ENCODE measurements at regions not wholly inside any gene's neighbourhood (a gene's known extent, or its start where the extent isn't known, plus 50 kb on each side); places are given as distances from the start of the nearest gene placed in this dataset.

GRCh38 chr2:57740891-57741290 lies 305.7 kb upstream of the VRK2 start:
- no peak for DNase-seq (ENCODE audit: unreplicated experiment)
- POLR2A ChIA-PET = no interaction called here
- peaks cover 6% of the 10 kb centered on the region for H3K4me1 Mint-ChIP-seq (ENCODE audit: insufficient read depth, unreplicated experiment)

GRCh38 chr2:57753636-57754035 lies 293.0 kb upstream of the VRK2 start:
- TF ChIP-seq CTCF (IDR thresholded peaks at IDR 0.05; ENCODE audit: unreplicated experiment) = no peak
- Mint-ChIP-seq H3K4me3 (ENCODE audit: unreplicated experiment) (no peak overlapping the region), H3K4me1 (ENCODE audit: insufficient read depth, unreplicated experiment) (peaks cover 5% of the 10 kb centered on the region), H3K27me3 (ENCODE audit: insufficient read depth, unreplicated experiment) (no peaks in the 10 kb centered on the region), H3K27ac (ENCODE audit: low read depth, unreplicated experiment) (no peak overlapping the region), H3K36me3 (ENCODE audit: insufficient read depth, unreplicated experiment) (no peaks in the 10 kb centered on the region), H3K9me3 (ENCODE audit: unreplicated experiment) (no peaks in the 10 kb centered on the region)
- BruUV-seq (replicated peaks) = no TSS peak
- ChIA-PET POLR2A (no interaction called here), CTCF (interaction anchor here (0.7 kb wide), 1 partner anchor 172 kb away, joined by 3 read pairs; no protein-coding TSS in a partner anchor)
- DNase-seq (ENCODE audit: unreplicated experiment) = no peak
- intact Hi-C loops (cut with micrococcal nuclease) = no loop called here

More at GRCh38 chr2:57740891-57741290, 305.7 kb upstream of the VRK2 start:
- intact Hi-C loops (cut with micrococcal nuclease) = no loop called here
- Mint-ChIP-seq H3K9me3 (ENCODE audit: unreplicated experiment) (no peaks in the 10 kb centered on the region), H3K27me3 (ENCODE audit: insufficient read depth, unreplicated experiment) (no peaks in the 10 kb centered on the region), H3K4me3 (ENCODE audit: unreplicated experiment) (no peak overlapping the region), H3K27ac (ENCODE audit: low read depth, unreplicated experiment) (no peak overlapping the region), H3K36me3 (ENCODE audit: insufficient read depth, unreplicated experiment) (no peaks in the 10 kb centered on the region)
- CTCF ChIA-PET = no interaction called here
- no TSS peak for BruUV-seq (replicated peaks)
- no peak for TF ChIP-seq CTCF (IDR thresholded peaks at IDR 0.05; ENCODE audit: unreplicated experiment)

DNA sequence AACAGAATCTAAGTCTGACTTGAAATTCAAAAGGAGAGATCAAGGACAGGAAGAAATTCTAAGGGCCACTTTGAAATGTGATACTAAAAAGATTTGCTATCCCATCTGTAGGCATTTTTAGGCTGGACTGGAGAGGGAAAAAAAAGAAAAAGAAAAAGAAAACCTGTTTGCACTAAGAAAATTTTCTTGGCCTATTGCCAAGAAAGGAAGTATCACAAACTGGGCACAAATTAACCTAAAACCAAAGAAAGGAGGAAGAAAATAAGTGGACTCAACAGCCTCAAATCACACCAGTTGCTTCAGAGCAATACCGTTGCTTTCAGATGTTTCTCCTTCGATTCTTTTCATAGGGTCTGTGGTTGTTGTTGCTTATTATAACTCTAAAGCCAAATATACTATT lies 287.9 kb upstream of the VRK2 start:
- CTCF ChIA-PET = interaction anchor here (0.5 to 3.4 kb wide), 13 partner anchors 11 to 1765 kb away, joined by 3 to 16 read pairs (median 3); no protein-coding TSS in a partner anchor
- no peaks in the 10 kb centered on the region for H3K27me3 Mint-ChIP-seq (ENCODE audit: insufficient read depth, unreplicated experiment)

DNA sequence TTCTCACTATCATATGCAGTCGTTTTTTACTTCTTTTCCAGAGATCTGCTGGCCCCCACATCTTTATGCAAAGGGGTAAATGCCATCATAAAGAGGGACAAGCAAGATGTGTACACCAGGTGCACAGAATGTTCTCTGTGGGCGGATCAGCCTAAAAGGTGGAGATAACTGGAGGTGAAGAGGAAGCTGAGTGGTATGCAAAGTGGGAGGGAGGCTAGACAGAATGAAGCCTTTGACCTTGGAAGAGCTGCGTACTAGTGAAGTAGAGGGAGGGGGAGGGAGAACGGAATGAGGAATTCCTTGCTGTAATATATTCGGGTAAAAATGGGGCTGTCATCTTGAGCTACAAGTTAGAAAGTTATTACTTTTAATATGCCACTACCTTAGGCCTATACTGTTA lies 287.5 kb upstream of the VRK2 start:
- no TSS peak for BruUV-seq (replicated peaks)
- Mint-ChIP-seq H3K27me3 (ENCODE audit: insufficient read depth, unreplicated experiment) (no peaks in the 10 kb centered on the region), H3K36me3 (ENCODE audit: insufficient read depth, unreplicated experiment) (no peaks in the 10 kb centered on the region), H3K27ac (ENCODE audit: low read depth, unreplicated experiment) (no peak overlapping the region), H3K4me3 (ENCODE audit: unreplicated experiment) (peak overlapping the region; percentile 57), H3K9me3 (ENCODE audit: unreplicated experiment) (no peaks in the 10 kb centered on the region), H3K4me1 (ENCODE audit: insufficient read depth, unreplicated experiment) (peaks cover 5% of the 10 kb centered on the region)
- ChIA-PET POLR2A (no interaction called here), CTCF (interaction anchor here (0.5 to 3.4 kb wide), 28 partner anchors 10 to 1764 kb away, joined by 3 to 16 read pairs (median 4); partner anchors contain the start of gene VRK2)
- no peak for TF ChIP-seq CTCF (IDR thresholded peaks at IDR 0.05; ENCODE audit: unreplicated experiment)
- intact Hi-C loops (cut with micrococcal nuclease) = loop anchor here (1.0 kb wide), 1 partner anchor 147 kb away; no protein-coding TSS in a partner anchor
- DNase-seq (ENCODE audit: unreplicated experiment) = peak; percentile 4

More for the DNA sequence above, 287.9 kb upstream of the VRK2 start:
- Mint-ChIP-seq H3K9me3 (ENCODE audit: unreplicated experiment) (no peaks in the 10 kb centered on the region), H3K4me1 (ENCODE audit: insufficient read depth, unreplicated experiment) (peaks cover 5% of the 10 kb centered on the region), H3K4me3 (ENCODE audit: unreplicated experiment) (peak overlapping the region; percentile 57), H3K27ac (ENCODE audit: low read depth, unreplicated experiment) (no peak overlapping the region), H3K36me3 (ENCODE audit: insufficient read depth, unreplicated experiment) (no peaks in the 10 kb centered on the region)
- no peak for TF ChIP-seq CTCF (IDR thresholded peaks at IDR 0.05; ENCODE audit: unreplicated experiment)
- POLR2A ChIA-PET = no interaction called here
- no peak for DNase-seq (ENCODE audit: unreplicated experiment)
- intact Hi-C loops (cut with micrococcal nuclease) = loop anchor here (1.0 kb wide), 1 partner anchor 148 kb away; no protein-coding TSS in a partner anchor
- no TSS peak for BruUV-seq (replicated peaks)
